Stimulated activated CD8-positive, alpha-beta memory T cell treated with anti-CD3 and anti-CD28 coated beads, Interleukin-12 subunit alpha, Interleukin-12 subunit beta, amount 100 ng/mL, for 1 hour (primary cell): ENCODE measurements at regions not wholly inside any gene's neighbourhood (a gene's known extent, or its start where the extent isn't known, plus 50 kb on each side); places are given as distances from the start of the nearest gene placed in this dataset.
"Not testable (repeated sequence)": the region's sequence is repeated elsewhere in the genome, so short reads cannot be mapped to it uniquely, and the experiment has no call there.

ENCODE experiments used
- DNase-seq: peaks from one replicate; pipeline ENCODE4 v3.0.0-alpha.2; 2020; ENCODE audit warnings: low read depth

DNA sequence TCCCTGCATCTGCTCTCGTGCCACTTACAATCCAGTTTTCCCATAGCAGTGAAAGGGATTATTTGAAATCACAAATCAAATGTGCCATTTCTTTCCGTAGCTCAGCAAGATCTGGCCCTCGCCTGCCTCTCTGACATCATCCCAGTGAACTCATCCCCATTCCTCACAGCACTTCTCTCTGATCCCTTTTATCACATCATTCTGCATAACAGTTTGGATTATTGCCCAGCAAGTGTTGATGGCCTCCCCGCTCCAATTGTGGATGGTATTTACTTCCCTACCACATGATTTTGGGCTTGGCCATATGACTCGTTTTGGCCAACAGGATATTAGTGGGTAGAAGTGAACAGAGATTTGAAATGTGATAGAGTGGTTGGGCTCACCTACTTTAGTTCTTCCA, 185.0 kb downstream of the NPIPA7 start:
- DNase-seq = not testable (repeated sequence)

DNA sequence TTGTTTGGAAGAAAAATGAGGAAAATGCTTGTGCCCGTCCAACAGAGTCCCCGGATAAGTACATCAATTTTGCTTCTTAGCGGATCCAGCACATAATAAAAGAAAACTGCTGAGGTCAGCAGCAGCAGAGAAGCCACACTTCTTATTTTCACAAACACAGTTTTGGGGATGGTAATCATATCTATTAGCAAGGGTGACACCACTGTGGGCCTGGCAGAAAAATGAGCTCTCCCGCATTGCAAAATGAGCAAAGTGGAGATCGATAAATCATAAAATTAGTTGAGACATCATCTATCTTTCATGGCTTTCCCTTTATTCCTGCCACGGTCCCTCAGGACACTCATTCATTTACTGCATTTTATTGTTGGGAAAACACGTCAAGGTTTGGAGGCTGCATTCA, 186.4 kb downstream of the NPIPA7 start:
- not testable (repeated sequence) for DNase-seq

DNA sequence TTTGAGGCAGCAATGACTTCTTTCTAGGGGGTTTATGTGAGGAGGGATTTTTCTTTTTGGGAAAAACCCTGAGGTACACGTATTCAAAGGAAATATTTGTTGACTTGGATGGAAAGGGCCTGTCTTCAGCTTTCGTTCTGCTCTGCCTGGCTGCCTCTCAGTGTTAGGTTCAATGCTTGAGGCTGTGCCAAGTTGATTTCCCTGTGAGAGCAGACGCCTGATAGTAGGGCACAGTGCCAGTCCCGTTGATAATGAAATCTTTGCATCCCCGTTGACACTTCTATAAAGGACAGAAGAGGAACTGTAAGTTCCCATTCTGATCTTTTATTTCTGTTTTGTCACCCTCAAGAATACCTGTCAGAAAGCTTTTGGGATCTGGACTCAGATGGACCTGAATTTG, 191.1 kb downstream of the NPIPA7 start:
- not testable (repeated sequence) for DNase-seq

DNA sequence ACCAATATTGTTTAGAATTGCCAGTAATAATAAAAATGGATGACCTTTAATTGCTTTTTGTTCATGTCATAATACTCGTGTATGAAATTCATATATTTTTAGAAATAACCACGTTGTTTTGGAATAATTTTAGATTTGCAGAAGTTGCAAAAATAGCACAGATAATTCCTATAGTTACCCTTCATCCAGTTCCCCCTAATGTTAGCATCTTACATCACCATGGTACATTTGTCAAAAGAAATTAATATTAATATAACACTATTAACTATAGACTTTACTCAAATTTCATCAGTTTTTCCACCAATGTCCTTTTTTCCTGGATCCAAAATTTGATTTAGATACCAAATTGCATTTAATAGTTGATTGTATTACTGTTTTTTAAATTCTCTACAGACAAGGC, 191.9 kb downstream of the NPIPA7 start:
- not testable (repeated sequence) for DNase-seq

GRCh38 chr16:16572130-16572774, 193.3 kb downstream of the NPIPA7 start:
- DNase-seq = not testable (repeated sequence)

DNA sequence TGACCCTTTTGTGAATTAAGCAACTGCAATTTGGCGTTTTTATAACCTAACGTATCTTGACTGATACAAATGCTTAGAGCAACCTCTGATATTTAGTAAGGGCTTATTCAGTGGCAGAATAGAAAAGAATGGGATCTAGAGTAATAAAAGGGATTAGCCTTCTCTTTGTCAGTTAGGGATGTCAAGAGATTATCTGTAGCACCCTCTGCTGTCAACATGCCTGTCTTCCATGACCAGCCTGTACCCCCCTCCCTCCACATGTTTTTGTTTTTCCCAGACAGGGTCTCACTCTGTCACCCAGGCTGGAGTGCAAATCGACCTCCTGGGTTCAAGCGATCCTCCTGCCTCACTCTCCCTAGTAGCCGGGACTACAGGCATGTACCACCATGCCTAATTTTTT, 198.1 kb downstream of the NPIPA7 start:
- DNase-seq = not testable (repeated sequence)

DNA sequence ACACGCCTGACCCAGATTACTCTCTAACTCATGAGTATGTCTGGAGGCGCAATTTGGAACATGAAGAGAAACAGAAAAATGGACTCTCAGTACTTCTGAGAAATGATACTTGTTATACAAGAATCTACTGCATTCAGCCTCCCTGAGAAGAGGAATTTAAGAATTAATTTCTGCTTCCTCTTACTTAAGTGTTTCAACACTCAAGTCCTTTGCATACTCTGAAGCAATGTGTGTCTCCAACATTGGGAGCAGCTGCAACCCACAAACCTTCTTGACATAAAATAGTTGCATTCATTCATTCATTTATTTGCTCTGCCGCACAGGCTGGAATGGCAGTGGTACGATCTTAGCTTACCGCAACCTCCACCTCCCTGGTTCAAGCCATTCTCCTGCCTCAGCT, 199.8 kb downstream of the NPIPA7 start:
- DNase-seq = no peak

- not testable (repeated sequence) for DNase-seq
Measured at GRCh38 chr16:16582916-16583315, 204.0 kb downstream of the NPIPA7 start.

DNA sequence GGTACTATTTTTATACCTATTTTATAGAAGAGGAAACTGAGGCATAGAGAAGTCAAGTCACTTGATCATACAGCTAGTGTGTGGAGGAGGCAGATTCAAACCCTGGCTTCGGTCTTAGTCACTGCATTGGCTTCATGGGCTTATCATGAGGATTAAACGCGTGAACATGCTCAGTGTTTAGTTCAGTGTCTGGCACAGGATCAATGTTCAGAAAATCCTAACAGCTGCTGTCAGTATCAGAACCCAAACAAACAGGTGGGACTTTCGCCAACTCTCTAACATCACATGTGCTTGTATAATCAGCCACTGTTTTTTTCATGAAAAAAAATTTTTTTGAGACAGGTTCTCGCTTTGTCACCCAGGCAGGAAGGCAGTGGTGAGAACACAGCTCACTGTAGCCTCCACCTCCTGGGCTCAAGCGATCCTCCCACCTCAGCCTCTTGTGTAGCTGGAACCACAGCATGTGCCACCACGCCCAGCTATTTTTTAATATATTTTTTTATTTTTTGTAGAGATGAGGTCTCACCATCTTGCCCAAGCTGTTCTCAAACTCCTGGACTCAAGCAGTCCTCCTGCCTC, 207.2 kb downstream of the NPIPA7 start:
- not testable (repeated sequence) for DNase-seq

- not testable (repeated sequence) for DNase-seq
Measured at GRCh38 chr16:16586969-16587368, 208.0 kb downstream of the NPIPA7 start.

GRCh38 chr16:16588436-16588835, 209.5 kb downstream of the NPIPA7 start:
- DNase-seq = not testable (repeated sequence)

- not testable (repeated sequence) for DNase-seq
Measured at GRCh38 chr16:16590654-16591318, 211.8 kb downstream of the NPIPA7 start.

GRCh38 chr16:16593156-16593863, 214.4 kb downstream of the NPIPA7 start:
- DNase-seq = peak; percentile 11

GRCh38 chr16:16595029-16595718, 216.2 kb downstream of the NPIPA7 start:
- not testable (repeated sequence) for DNase-seq

GRCh38 chr16:16601239-16601638, 222.3 kb downstream of the NPIPA7 start:
- not testable (repeated sequence) for DNase-seq

GRCh38 chr16:16607401-16608082, 228.6 kb downstream of the NPIPA7 start:
- not testable (repeated sequence) for DNase-seq

DNA sequence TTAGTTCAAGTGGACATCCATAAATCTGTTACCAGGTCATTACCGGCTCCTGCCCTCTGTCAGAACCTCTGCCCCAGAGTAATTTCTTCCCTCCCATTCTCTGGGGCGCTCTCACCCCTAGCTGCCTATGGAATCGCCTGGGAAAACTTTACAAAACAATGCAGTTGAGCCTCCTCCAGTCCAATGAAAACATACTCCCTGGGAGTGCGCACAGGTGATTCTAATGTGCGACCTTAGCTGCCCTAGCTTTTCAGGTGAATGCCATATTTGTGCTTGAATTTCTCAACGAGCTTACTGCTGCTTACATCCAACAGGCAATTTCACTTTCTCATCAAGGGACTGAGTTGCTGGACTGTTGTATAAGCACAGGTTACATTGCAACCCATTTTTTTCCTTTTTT, 230.7 kb downstream of the NPIPA7 start:
- DNase-seq = not testable (repeated sequence)

DNA sequence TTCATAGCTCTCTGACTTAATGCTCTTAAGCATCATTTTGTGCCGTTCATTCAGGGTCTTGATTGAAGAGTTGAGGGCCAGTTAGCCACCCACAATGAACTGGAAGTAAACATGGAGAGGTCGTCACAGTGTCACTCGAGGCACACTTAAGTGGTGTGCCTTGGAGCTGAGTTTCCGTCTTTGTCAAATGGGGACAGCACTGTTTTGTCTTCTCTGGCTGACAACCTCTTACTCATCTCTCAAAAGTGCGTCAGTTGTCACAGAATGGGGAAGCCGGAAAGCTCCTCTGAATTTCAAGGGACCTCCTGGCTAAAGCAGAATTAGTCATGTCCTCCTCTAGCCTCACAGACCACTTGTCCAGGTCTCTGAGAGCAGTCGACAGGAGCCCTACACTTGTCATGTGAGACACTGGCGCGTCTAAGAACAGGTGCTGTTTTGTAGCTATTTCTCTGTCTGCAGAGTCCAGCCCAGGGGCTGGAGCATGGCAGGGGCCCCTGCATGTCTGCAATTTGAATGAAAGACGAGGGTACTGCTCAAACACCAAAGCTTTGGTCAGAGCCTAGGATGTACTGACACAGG, 231.5 kb downstream of the NPIPA7 start:
- not testable (repeated sequence) for DNase-seq

DNA sequence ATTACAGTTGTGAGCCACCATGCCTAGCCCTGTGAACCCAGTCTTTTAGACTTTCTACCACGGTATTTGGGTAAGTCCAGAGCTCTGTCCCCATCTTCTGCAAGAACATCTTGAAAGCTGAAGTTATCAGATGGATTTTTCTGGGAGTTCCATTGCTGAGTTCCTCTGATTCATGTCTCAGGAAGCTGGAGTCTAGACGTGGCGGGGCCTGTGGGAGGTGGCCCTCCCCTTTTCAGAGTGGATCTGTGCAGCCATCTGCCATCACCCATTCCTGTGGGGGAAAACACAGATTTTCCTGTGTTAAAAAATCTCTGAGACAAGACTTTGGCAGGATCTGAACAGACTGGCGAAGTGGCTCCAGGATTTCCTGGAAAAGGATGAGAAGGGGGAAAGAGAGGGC, 234.3 kb downstream of the NPIPA7 start:
- not testable (repeated sequence) for DNase-seq

GRCh38 chr16:16614484-16614883, 235.5 kb downstream of the NPIPA7 start:
- not testable (repeated sequence) for DNase-seq

DNA sequence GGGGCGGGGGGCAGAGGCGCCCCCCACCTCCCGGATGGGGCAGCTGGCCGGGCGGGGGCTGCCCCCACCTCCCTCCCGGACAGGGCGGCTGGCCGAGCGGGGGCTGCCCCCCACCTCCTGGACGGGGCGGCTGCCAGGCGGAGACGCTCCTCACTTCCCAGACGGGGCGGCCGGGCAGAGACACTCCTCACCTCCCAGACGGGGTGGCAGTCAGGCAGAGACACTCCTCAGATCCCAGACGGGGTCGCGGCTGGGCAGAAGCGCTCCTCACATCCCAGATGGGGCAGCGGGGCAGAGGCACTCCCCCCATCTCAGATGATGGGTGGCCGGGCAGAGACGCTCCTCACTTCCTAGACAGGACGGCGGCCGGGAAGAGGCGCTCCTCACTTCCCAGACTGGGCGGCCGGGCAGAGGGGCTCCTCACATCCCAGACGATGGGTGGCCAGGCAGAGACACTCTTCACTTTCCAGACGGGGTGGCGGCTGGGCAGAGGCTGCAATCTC, 240.1 kb downstream of the NPIPA7 start:
- DNase-seq = not testable (repeated sequence)
